ENCODE measurements at regions not wholly inside any gene's neighbourhood (a gene's known extent, or its start where the extent isn't known, plus 50 kb on each side); places are given as distances from the start of the nearest gene placed in this dataset.

DNA sequence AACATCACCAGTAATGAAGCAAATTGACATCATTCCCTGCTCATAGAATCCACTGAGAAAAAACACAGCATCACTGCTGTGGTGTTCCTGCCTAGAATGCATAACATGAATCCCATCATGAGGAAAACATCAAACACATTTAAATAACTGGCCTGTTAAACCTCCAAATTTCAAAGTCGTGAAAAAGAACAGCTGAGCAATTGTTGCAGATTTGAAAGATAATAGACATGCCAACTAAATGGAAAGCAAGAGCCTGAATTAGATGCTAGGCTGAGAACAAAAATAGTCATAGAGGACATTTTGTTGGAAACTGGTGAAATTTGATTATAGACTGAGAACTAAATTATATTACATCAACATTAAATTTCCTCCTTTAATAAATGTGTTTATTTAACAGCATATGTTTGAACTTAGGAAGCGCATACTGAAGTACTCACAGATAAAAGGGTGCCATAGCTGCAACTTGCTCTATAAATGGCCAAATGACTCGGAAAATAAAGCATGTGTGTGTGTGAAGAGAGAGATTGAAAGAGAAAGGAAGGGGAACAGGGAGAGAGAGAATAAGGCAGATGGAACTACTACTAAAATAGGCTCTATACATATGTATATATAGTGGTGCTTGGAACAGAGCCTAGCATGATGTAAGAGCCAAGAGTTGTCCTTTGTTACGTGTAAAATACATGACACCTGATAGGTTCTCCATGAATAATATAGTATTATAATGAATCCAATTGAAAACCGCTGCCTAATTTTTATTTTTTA, 305.0 kb upstream of the MON1B start:
- no peak for DNase-seq (ENCODE audit: low read depth)
- H3K4me3 ChIP-seq (replicated peaks; ENCODE audit: low read depth, low read length), result no peak overlapping the region
- TF ChIP-seq CTCF (IDR thresholded peaks at IDR 0.05; ENCODE audit: low read length, missing control alignments), result no peak

GRCh38 chr16:76897816-76898215, 293.2 kb upstream of the MON1B start:
- no peak overlapping the region for H3K4me3 ChIP-seq (replicated peaks; ENCODE audit: low read depth, low read length)
- DNase-seq (ENCODE audit: low read depth), result no peak
- no peak for TF ChIP-seq CTCF (IDR thresholded peaks at IDR 0.05; ENCODE audit: low read length, missing control alignments)

DNA sequence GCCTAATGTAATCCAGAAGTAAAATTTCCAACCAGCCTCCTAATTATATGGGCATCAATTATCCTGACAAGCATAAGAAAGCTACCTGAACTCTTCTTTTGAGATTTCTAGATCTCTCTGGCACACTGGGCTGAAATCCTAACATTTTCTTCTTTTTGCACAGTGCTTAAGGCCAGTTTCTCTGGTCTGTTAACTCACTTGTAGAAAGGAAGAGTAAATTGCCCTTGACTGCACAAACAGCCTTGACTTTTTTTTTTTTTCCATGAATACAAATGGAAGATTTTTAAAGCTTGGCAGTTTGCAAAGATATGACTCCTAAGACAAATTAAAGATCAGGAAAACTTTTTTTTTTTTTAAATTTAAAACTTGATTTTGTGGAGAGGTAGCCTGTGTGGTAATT, 291.2 kb upstream of the MON1B start:
- DNase-seq (ENCODE audit: low read depth), result no peak
- no peak for TF ChIP-seq CTCF (IDR thresholded peaks at IDR 0.05; ENCODE audit: low read length, missing control alignments)
- H3K4me3 ChIP-seq (replicated peaks; ENCODE audit: low read depth, low read length), result no peak overlapping the region

GRCh38 chr16:76900285-76901263, 290.4 kb upstream of the MON1B start:
- no peak overlapping the region for H3K4me3 ChIP-seq (replicated peaks; ENCODE audit: low read depth, low read length)
- TF ChIP-seq CTCF (IDR thresholded peaks at IDR 0.05; ENCODE audit: low read length, missing control alignments), result no peak
- DNase-seq (ENCODE audit: low read depth), result no peak

- no peak overlapping the region for H3K4me3 ChIP-seq (replicated peaks; ENCODE audit: low read depth, low read length)
- TF ChIP-seq CTCF (IDR thresholded peaks at IDR 0.05; ENCODE audit: low read length, missing control alignments), result no peak
- DNase-seq (ENCODE audit: low read depth), result no peak
These were observed 284.4 kb upstream of the MON1B start for GRCh38 chr16:76906552-76906951.

- TF ChIP-seq CTCF (IDR thresholded peaks at IDR 0.05; ENCODE audit: low read length, missing control alignments), result no peak
- DNase-seq (ENCODE audit: low read depth), result peak; percentile 96
- H3K4me3 ChIP-seq (replicated peaks; ENCODE audit: low read depth, low read length), result no peak overlapping the region
These were observed 280.1 kb upstream of the MON1B start for GRCh38 chr16:76910931-76911330.

All from fibroblast of pulmonary artery (primary cell).